HUES48 (cell line): ENCODE measurements at regions not wholly inside any gene's neighbourhood (a gene's known extent, or its start where the extent isn't known, plus 50 kb on each side); places are given as distances from the start of the nearest gene placed in this dataset.

Experiments used
- H3K27ac ChIP-seq: one replicate; pipeline ENCODE4 v1.7.0; 2013; ENCODE audit warnings: low read depth, low read length, inconsistent platforms
- H3K27me3 ChIP-seq: 2 replicates; pipeline ENCODE4 v1.6.1; 2013; ENCODE audit warnings: mild to moderate bottlenecking, low read length; ENCODE audit not compliant: control insufficient read depth, insufficient read depth
- H3K36me3 ChIP-seq: 2 replicates; pipeline ENCODE4 v1.6.1; 2013; ENCODE audit warnings: low read length; ENCODE audit not compliant: control insufficient read depth, insufficient read depth
- H3K4me1 ChIP-seq: 2 replicates; pipeline ENCODE4 v1.6.1; 2013; ENCODE audit warnings: mild to moderate bottlenecking, low read length; ENCODE audit not compliant: control insufficient read depth, insufficient read depth
- H3K4me3 ChIP-seq: 2 replicates; pipeline ENCODE4 v1.5.1; 2013; ENCODE audit warnings: mild to moderate bottlenecking, low read depth, low read length
- H3K9ac ChIP-seq: 2 replicates; pipeline ENCODE4 v1.6.1; 2013; ENCODE audit warnings: mild to moderate bottlenecking, low read depth, low read length, moderate library complexity
- H3K9me3 ChIP-seq: 2 replicates; pipeline ENCODE4 v1.6.1; 2013; ENCODE audit warnings: low read length; ENCODE audit not compliant: control insufficient read depth, insufficient read depth

DNA sequence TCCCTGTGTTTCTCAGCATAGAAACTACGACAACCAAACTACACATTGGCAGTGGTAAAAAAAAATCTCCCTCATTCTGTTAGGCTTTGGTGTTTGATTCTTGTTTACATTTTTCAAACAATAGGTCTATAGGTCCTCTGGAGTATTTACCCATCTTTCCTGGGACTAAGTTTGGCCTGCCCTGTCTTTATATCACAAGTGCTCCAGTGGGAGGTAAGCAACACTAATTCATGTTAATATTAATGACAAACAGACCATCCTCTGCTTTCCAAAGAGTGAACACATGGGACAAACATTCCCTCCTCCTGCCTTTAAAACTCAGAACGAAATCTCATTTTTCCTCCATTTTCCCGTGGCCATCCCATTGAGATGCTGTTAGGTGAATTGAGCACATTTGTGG lies 514.1 kb upstream of the INTU start:
- Histone ChIP-seq H3K4me3 (no peak overlapping the region), H3K9me3 (peaks cover 4% of the 10 kb centered on the region; the same call in 1 of the 2 replicates), H3K9ac (no peak overlapping the region), H3K36me3 (no peaks in the 10 kb centered on the region), H3K4me1 (peaks cover 11% of the 10 kb centered on the region), H3K27me3 (no peaks in the 10 kb centered on the region), H3K27ac (peak overlapping the region; percentile 51)

GRCh38 chr4:127120441-127121090 lies 512.2 kb upstream of the INTU start:
- H3K9me3 ChIP-seq, result peaks cover 4% of the 10 kb centered on the region; the same call in 1 of the 2 replicates
- peaks cover 17% of the 10 kb centered on the region for H3K4me1 ChIP-seq
- no peaks in the 10 kb centered on the region for H3K36me3 ChIP-seq
- no peak overlapping the region for H3K4me3 ChIP-seq
- no peak overlapping the region for H3K27ac ChIP-seq
- no peak overlapping the region for H3K9ac ChIP-seq
- H3K27me3 ChIP-seq, result no peaks in the 10 kb centered on the region

DNA sequence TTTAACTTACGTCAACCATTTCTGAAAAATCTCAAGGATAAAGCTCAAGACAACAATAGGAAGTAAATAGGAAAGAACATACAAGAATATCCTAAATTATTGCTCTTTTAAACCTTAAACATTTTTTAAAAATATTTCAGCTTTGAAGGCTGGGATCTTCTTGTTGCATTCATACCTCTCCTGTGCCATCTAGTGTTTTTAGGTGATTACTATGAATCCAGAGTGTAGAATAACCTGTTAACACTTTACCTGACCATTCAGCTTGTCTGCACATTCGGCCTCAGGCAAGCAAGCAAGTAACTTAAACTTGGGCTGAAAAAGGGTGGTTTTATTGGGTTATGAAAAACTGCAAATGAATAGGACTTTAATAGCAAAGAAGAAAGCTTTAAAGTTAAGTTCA lies 507.8 kb upstream of the INTU start:
- H3K36me3 ChIP-seq, result no peaks in the 10 kb centered on the region
- H3K9ac ChIP-seq, result no peak overlapping the region
- H3K9me3 ChIP-seq, result peaks cover 4% of the 10 kb centered on the region; the same call in 1 of the 2 replicates
- H3K27me3 ChIP-seq, result no peaks in the 10 kb centered on the region
- peaks cover 14% of the 10 kb centered on the region for H3K4me1 ChIP-seq
- H3K4me3 ChIP-seq, result no peak overlapping the region
- no peak overlapping the region for H3K27ac ChIP-seq

- Histone ChIP-seq H3K4me3 (no peak overlapping the region), H3K4me1 (peaks cover 14% of the 10 kb centered on the region), H3K27ac (no peak overlapping the region), H3K36me3 (no peaks in the 10 kb centered on the region), H3K9me3 (peaks cover 4% of the 10 kb centered on the region; the same call in 1 of the 2 replicates), H3K27me3 (no peaks in the 10 kb centered on the region), H3K9ac (no peak overlapping the region)
Observed at GRCh38 chr4:127126718-127127117, 506.0 kb upstream of the INTU start.

GRCh38 chr4:127131527-127131926 lies 501.2 kb upstream of the INTU start:
- no peaks in the 10 kb centered on the region for H3K27me3 ChIP-seq
- H3K9me3 ChIP-seq, result no peaks in the 10 kb centered on the region
- H3K4me1 ChIP-seq, result peaks cover under 1% of the 10 kb centered on the region; the same call in 1 of the 2 replicates
- H3K9ac ChIP-seq, result no peak overlapping the region
- no peak overlapping the region for H3K27ac ChIP-seq
- no peak overlapping the region for H3K4me3 ChIP-seq
- no peaks in the 10 kb centered on the region for H3K36me3 ChIP-seq

GRCh38 chr4:127134490-127134889 lies 498.3 kb upstream of the INTU start:
- Histone ChIP-seq H3K36me3 (no peaks in the 10 kb centered on the region), H3K27me3 (no peaks in the 10 kb centered on the region), H3K9ac (no peak overlapping the region), H3K4me1 (no peaks in the 10 kb centered on the region), H3K27ac (no peak overlapping the region), H3K4me3 (no peak overlapping the region), H3K9me3 (no peaks in the 10 kb centered on the region)

GRCh38 chr4:127138586-127138985 lies 494.2 kb upstream of the INTU start:
- H3K27ac ChIP-seq, result no peak overlapping the region
- H3K4me1 ChIP-seq, result no peaks in the 10 kb centered on the region
- no peak overlapping the region for H3K4me3 ChIP-seq
- no peaks in the 10 kb centered on the region for H3K36me3 ChIP-seq
- H3K9ac ChIP-seq, result no peak overlapping the region
- H3K9me3 ChIP-seq, result no peaks in the 10 kb centered on the region
- no peaks in the 10 kb centered on the region for H3K27me3 ChIP-seq

GRCh38 chr4:127139788-127140286 lies 492.9 kb upstream of the INTU start:
- no peaks in the 10 kb centered on the region for H3K27me3 ChIP-seq
- no peaks in the 10 kb centered on the region for H3K9me3 ChIP-seq
- no peaks in the 10 kb centered on the region for H3K36me3 ChIP-seq
- H3K9ac ChIP-seq, result no peak overlapping the region
- no peak overlapping the region for H3K27ac ChIP-seq
- no peak overlapping the region for H3K4me3 ChIP-seq
- H3K4me1 ChIP-seq, result no peaks in the 10 kb centered on the region

- Histone ChIP-seq H3K36me3 (no peaks in the 10 kb centered on the region), H3K4me1 (no peaks in the 10 kb centered on the region), H3K9me3 (no peaks in the 10 kb centered on the region), H3K9ac (no peak overlapping the region), H3K27me3 (no peaks in the 10 kb centered on the region), H3K27ac (no peak overlapping the region), H3K4me3 (no peak overlapping the region)
Observed at GRCh38 chr4:127140306-127140705, 492.5 kb upstream of the INTU start.

DNA sequence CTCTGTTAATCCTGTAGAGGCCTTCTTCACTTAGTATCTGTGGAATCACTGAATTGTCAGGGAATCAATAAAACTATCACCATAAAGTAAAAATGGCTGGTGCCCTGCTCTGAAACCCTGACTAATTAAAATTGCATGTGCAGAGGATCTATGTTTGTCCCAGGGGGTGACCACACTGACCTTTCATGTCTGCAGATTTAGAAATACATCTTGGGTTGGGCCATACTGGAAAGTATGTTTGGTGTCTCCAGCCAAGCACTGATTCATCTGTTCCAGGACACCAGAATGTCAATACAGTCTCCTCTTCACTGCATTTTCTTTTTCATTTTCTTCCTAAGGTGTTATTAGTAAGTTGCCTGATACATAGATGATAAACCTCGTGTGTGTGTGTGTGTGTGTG lies 490.9 kb upstream of the INTU start:
- Histone ChIP-seq H3K27me3 (no peaks in the 10 kb centered on the region), H3K4me1 (no peaks in the 10 kb centered on the region), H3K9ac (no peak overlapping the region), H3K36me3 (no peaks in the 10 kb centered on the region), H3K27ac (no peak overlapping the region), H3K4me3 (no peak overlapping the region), H3K9me3 (no peaks in the 10 kb centered on the region)

- H3K27ac ChIP-seq, result no peak overlapping the region
- no peak overlapping the region for H3K9ac ChIP-seq
- H3K9me3 ChIP-seq, result no peaks in the 10 kb centered on the region
- no peak overlapping the region for H3K4me3 ChIP-seq
- H3K4me1 ChIP-seq, result no peaks in the 10 kb centered on the region
- H3K36me3 ChIP-seq, result no peaks in the 10 kb centered on the region
- no peaks in the 10 kb centered on the region for H3K27me3 ChIP-seq
Observed at GRCh38 chr4:127143460-127144195, 489.1 kb upstream of the INTU start.
